OCI-LY1 (cell line): ENCODE measurements at regions not wholly inside any gene's neighbourhood (a gene's known extent, or its start where the extent isn't known, plus 50 kb on each side); places are given as distances from the start of the nearest gene placed in this dataset.

ENCODE experiments used
- H2AFZ ChIP-seq: fragments of 200-600 bp; sonication (generic), shearing (Covaris generic); 2 replicates; pipeline ENCODE4 v1.6.0; 2014; ENCODE audit warnings: antibody characterized with exemption, mild to moderate bottlenecking, low read length
- H3F3A ChIP-seq: fragments of 200-600 bp; sonication (generic), shearing (Covaris generic); 2 replicates; pipeline ENCODE4 v1.6.0; 2014; ENCODE audit warnings: mild to moderate bottlenecking, antibody characterized with exemption, low read length, moderate library complexity; ENCODE audit not compliant: insufficient read depth
- H3K27ac ChIP-seq: fragments of 200-600 bp; sonication (generic); 2 replicates; pipeline ENCODE4 v1.5.1; 2014; ENCODE audit warnings: low read length, mixed run types, mild to moderate bottlenecking, low read depth; ENCODE audit not compliant: poor library complexity, severe bottlenecking
- H3K27me3 ChIP-seq: fragments of 200-600 bp; sonication (generic); 2 replicates; pipeline ENCODE4 v1.6.0; 2014; ENCODE audit warnings: antibody characterized with exemption, mild to moderate bottlenecking, low read length, moderate library complexity; ENCODE audit not compliant: insufficient read depth
- H3K36me3 ChIP-seq: fragments of 200-600 bp; sonication (generic); 2 replicates; pipeline ENCODE4 v1.6.1; 2014; ENCODE audit warnings: mild to moderate bottlenecking, antibody characterized with exemption, low read length, moderate library complexity, mixed read lengths; ENCODE audit not compliant: insufficient read depth
- H3K4me1 ChIP-seq: fragments of 200-600 bp; sonication (generic); 2 replicates; pipeline ENCODE4 v1.5.1; 2014; ENCODE audit warnings: mild to moderate bottlenecking, low read length, moderate library complexity; ENCODE audit not compliant: insufficient read depth, severe bottlenecking
- H3K4me2 ChIP-seq: fragments of 200-600 bp; sonication (generic), shearing (Covaris generic); 2 replicates; pipeline ENCODE4 v1.6.1; 2014; ENCODE audit warnings: low read length
- H3K4me3 ChIP-seq: fragments of 200-600 bp; sonication (generic); 2 replicates; pipeline ENCODE4 v1.5.1; 2014; ENCODE audit warnings: low read length, low read depth, mild to moderate bottlenecking, mixed read lengths; ENCODE audit not compliant: poor library complexity, severe bottlenecking
- H3K79me2 ChIP-seq: fragments of 200-600 bp; shearing (Covaris generic); 2 replicates; pipeline ENCODE4 v1.6.1; 2016; ENCODE audit warnings: mixed run types, low read length, mixed read lengths; ENCODE audit not compliant: insufficient read depth
- H3K9ac ChIP-seq: fragments of 200-600 bp; sonication (generic), shearing (Covaris generic); 2 replicates; pipeline ENCODE4 v1.6.1; 2014; ENCODE audit warnings: mild to moderate bottlenecking, low read length, mixed read lengths
- H3K9me2 ChIP-seq: fragments of 200-600 bp; sonication (generic), shearing (Covaris generic); 2 replicates; pipeline ENCODE4 v1.6.1; 2014; ENCODE audit warnings: low read depth, mild to moderate bottlenecking, low read length, mixed read lengths
- H3K9me3 ChIP-seq: fragments of 200-600 bp; shearing (Covaris generic); 2 replicates; pipeline ENCODE4 v1.6.1; 2014; ENCODE audit warnings: low read length, mixed read lengths
- H4K20me1 ChIP-seq: fragments of 200-600 bp; sonication (generic), shearing (Covaris generic); 2 replicates; pipeline ENCODE4 v1.6.0; 2016; ENCODE audit warnings: mild to moderate bottlenecking, low read length; ENCODE audit not compliant: insufficient read depth
- EZH2 ChIP-seq: fragments of 200-600 bp; sonication (generic), shearing (Covaris generic); IDR thresholded peaks from 2 replicates; pipeline ENCODE4 v1.8.0; 2017; ENCODE audit warnings: borderline replicate concordance, mixed run types, mild to moderate bottlenecking, antibody characterized with exemption, low read length, moderate library complexity, mixed read lengths
- TF ChIP-seq, protein P1 (sequence below): fragments of 200-600 bp; sonication (generic), shearing (Covaris generic); IDR thresholded peaks from 2 replicates; pipeline ENCODE4 v1.5.1; 2017; ENCODE audit warnings: mild to moderate bottlenecking, antibody characterized with exemption, low read length, moderate library complexity, mixed read lengths

DNA sequence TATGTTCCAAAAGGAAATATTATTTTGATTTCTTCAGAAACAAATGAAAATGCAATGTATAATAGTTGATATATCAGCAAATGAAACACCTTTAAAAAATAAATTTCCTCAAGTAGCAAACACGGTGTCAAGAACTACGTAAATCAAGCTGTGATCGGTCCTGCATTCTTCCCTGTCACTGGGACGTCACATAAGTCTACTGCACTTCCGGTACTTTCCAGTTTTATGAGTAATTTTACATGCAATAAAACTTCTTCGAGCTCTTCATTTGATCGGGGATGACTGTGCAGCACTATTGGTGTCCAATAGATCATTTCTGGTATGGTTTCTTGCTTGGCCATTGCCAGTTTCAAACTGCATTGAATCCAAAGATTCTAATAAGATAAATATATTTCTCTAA lies 114.0 kb upstream of the VEGFC start:
- no peak overlapping the region for H2AFZ ChIP-seq
- no peak overlapping the region for H3K4me3 ChIP-seq
- no peak overlapping the region for H3K9ac ChIP-seq
- no peaks in the 10 kb centered on the region for H4K20me1 ChIP-seq
- H3K9me3 ChIP-seq, result no peaks in the 10 kb centered on the region
- no peaks in the 10 kb centered on the region for H3F3A ChIP-seq
- no peaks in the 10 kb centered on the region for H3K9me2 ChIP-seq
- no peaks in the 10 kb centered on the region for H3K79me2 ChIP-seq
- H3K4me2 ChIP-seq, result no peak overlapping the region
- TF ChIP-seq EZH2, result no peak
- TF ChIP-seq, protein P1, sequence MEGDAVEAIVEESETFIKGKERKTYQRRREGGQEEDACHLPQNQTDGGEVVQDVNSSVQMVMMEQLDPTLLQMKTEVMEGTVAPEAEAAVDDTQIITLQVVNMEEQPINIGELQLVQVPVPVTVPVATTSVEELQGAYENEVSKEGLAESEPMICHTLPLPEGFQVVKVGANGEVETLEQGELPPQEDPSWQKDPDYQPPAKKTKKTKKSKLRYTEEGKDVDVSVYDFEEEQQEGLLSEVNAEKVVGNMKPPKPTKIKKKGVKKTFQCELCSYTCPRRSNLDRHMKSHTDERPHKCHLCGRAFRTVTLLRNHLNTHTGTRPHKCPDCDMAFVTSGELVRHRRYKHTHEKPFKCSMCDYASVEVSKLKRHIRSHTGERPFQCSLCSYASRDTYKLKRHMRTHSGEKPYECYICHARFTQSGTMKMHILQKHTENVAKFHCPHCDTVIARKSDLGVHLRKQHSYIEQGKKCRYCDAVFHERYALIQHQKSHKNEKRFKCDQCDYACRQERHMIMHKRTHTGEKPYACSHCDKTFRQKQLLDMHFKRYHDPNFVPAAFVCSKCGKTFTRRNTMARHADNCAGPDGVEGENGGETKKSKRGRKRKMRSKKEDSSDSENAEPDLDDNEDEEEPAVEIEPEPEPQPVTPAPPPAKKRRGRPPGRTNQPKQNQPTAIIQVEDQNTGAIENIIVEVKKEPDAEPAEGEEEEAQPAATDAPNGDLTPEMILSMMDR, result no peak
- H3K27me3 ChIP-seq, result no peaks in the 10 kb centered on the region
- H3K36me3 ChIP-seq, result no peaks in the 10 kb centered on the region
- no peak overlapping the region for H3K27ac ChIP-seq
- no peaks in the 10 kb centered on the region for H3K4me1 ChIP-seq

- H3K79me2 ChIP-seq, result no peaks in the 10 kb centered on the region
- no peaks in the 10 kb centered on the region for H3K9me3 ChIP-seq
- no peaks in the 10 kb centered on the region for H3K36me3 ChIP-seq
- TF ChIP-seq EZH2, result no peak
- TF ChIP-seq, protein P1, result no peak
- H3K27ac ChIP-seq, result no peak overlapping the region
- H3K27me3 ChIP-seq, result no peaks in the 10 kb centered on the region
- H3K4me3 ChIP-seq, result no peak overlapping the region
- H3K4me1 ChIP-seq, result no peaks in the 10 kb centered on the region
- H3F3A ChIP-seq, result no peaks in the 10 kb centered on the region
- no peak overlapping the region for H3K4me2 ChIP-seq
- no peaks in the 10 kb centered on the region for H3K9me2 ChIP-seq
- no peak overlapping the region for H2AFZ ChIP-seq
- no peaks in the 10 kb centered on the region for H4K20me1 ChIP-seq
- no peak overlapping the region for H3K9ac ChIP-seq
These were observed 117.9 kb upstream of the VEGFC start for GRCh38 chr4:176910646-176911045.

- no peaks in the 10 kb centered on the region for H3K9me2 ChIP-seq
- no peaks in the 10 kb centered on the region for H3K9me3 ChIP-seq
- H4K20me1 ChIP-seq, result no peaks in the 10 kb centered on the region
- no peak overlapping the region for H3K9ac ChIP-seq
- H3F3A ChIP-seq, result no peaks in the 10 kb centered on the region
- H3K4me1 ChIP-seq, result no peaks in the 10 kb centered on the region
- TF ChIP-seq, protein P1, result no peak
- TF ChIP-seq EZH2, result no peak
- no peak overlapping the region for H3K27ac ChIP-seq
- no peak overlapping the region for H3K4me2 ChIP-seq
- no peaks in the 10 kb centered on the region for H3K36me3 ChIP-seq
- H2AFZ ChIP-seq, result no peak overlapping the region
- no peaks in the 10 kb centered on the region for H3K79me2 ChIP-seq
- no peaks in the 10 kb centered on the region for H3K27me3 ChIP-seq
- no peak overlapping the region for H3K4me3 ChIP-seq
These were observed 126.9 kb upstream of the VEGFC start for GRCh38 chr4:176919631-176920030.
